Uterus (tissue), 3 donors: ENCODE measurements at regions not wholly inside any gene's neighbourhood (a gene's known extent, or its start where the extent isn't known, plus 50 kb on each side); places are given as distances from the start of the nearest gene placed in this dataset.

ENCODE experiments used
- DNase-seq, 2 donors: peaks; one replicate each; pipeline ENCODE4 v3.0.0-alpha.2; 2019 to 2020
- H3K27ac ChIP-seq, 2 donors: fragments of 200-600 bp; sonication (generic); 1 replicate in 1 of 2; 2 replicates in 1 of 2; pipeline ENCODE4 v1.5.1; 2016 to 2018
- H3K27me3 ChIP-seq, 2 donors: fragments of 200-600 bp; sonication (generic); one replicate each; pipeline ENCODE4 v1.5.1; 2018 to 2019; ENCODE audit warnings: control low read depth in 1 of 2
- H3K36me3 ChIP-seq, 2 donors: fragments of 200-600 bp; sonication (generic); one replicate each; pipeline ENCODE4 v1.5.1; 2019; ENCODE audit warnings: control low read depth in 1 of 2
- H3K4me1 ChIP-seq, 2 donors: fragments of 200-600 bp; sonication (generic); one replicate each; pipeline ENCODE4 v1.5.1; 2018 to 2019; ENCODE audit warnings: control low read depth in 1 of 2
- H3K4me3 ChIP-seq, 2 donors: fragments of 200-600 bp; sonication (generic); 1 replicate in 1 of 2; 2 replicates in 1 of 2; pipeline ENCODE4 v1.5.1; 2018 to 2019; ENCODE audit warnings: mild to moderate bottlenecking in 1 of 2
- H3K9me3 ChIP-seq, 2 donors: fragments of 200-600 bp; sonication (generic); one replicate each; pipeline ENCODE4 v1.5.1; 2019; ENCODE audit warnings: control low read depth in 1 of 2
- POLR2A ChIP-seq, 2 donors: fragments of 450-650 bp; IDR thresholded peaks; one replicate each; pipeline ENCODE4 v1.6.1; 2016; ENCODE audit warnings: antibody characterized with exemption in 2 of 2, mild to moderate bottlenecking in 1 of 2, moderate library complexity in 1 of 2
- intact Hi-C: fragments of 100-400 bp; cut with DNase I; formaldehyde crosslinking; loops from one replicate; pipeline ENCODE4 v1.15.1; 2023; ENCODE audit warnings: low total_unique reads
- TF ChIP-seq, protein P1 (sequence below), 4 experiments: fragments of 200-600 bp in 2 of 4; fragments of 450-650 bp in 2 of 4; sonication (generic) in 2 of 4; IDR thresholded peaks; one replicate each; pipeline ENCODE4 v1.5.1; 2016 to 2019; ENCODE audit warnings: antibody characterized with exemption in 4 of 4, mild to moderate bottlenecking in 2 of 4, moderate library complexity in 1 of 4
- donor health status: DM: yes; HTN: yes; CAD: no.

DNA sequence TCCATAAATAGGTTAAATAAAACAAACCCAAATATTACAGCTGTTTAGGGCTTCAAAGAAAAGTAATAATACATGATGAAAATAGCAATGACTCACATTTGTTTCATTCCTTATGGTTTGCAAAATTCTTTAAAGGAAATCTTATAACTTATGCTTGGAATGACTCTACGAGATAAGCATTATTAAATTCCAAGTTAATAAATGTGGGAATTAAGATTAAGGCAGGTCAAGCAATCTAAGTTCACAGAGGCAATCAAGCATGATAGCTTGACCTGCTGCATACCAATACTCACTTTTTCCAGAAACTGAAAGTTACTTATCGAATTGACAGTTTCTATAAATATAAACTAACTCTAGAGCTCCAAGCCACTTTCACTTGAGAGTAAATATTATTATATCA is 1002.9 kb upstream of the SEL1L start:
- no peaks in the 10 kb centered on the region for H3K27me3 ChIP-seq
- no peak overlapping the region for H3K27ac ChIP-seq
- no peak for TF ChIP-seq POLR2A (IDR thresholded peaks at IDR 0.05)
- TF ChIP-seq, protein P1, sequence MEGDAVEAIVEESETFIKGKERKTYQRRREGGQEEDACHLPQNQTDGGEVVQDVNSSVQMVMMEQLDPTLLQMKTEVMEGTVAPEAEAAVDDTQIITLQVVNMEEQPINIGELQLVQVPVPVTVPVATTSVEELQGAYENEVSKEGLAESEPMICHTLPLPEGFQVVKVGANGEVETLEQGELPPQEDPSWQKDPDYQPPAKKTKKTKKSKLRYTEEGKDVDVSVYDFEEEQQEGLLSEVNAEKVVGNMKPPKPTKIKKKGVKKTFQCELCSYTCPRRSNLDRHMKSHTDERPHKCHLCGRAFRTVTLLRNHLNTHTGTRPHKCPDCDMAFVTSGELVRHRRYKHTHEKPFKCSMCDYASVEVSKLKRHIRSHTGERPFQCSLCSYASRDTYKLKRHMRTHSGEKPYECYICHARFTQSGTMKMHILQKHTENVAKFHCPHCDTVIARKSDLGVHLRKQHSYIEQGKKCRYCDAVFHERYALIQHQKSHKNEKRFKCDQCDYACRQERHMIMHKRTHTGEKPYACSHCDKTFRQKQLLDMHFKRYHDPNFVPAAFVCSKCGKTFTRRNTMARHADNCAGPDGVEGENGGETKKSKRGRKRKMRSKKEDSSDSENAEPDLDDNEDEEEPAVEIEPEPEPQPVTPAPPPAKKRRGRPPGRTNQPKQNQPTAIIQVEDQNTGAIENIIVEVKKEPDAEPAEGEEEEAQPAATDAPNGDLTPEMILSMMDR (IDR thresholded peaks at IDR 0.05), result no peak
- no peaks in the 10 kb centered on the region for H3K4me1 ChIP-seq
- DNase-seq, result no peak
- intact Hi-C loops, result no loop called here
- no peaks in the 10 kb centered on the region for H3K36me3 ChIP-seq
- no peaks in the 10 kb centered on the region for H3K9me3 ChIP-seq
- H3K4me3 ChIP-seq, result no peak overlapping the region

DNA sequence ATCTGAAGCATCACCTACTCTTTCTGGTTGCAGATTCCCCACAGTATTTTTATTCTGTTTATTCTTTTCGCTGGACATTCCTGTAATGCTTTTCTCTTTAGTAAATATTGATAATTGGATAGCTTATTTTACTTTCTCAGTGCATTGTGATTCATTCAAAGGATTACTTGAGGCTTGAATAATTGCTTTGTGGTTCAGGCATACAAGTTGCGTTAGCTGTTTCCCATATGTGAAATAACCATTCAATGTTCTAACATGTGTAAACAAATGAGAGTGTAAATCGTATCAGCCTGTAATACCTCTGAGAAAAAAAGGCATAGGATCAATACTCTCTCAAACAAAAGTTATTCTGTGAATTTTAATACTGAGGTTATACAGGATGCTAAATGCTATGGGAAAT is 1004.2 kb upstream of the SEL1L start:
- no peaks in the 10 kb centered on the region for H3K36me3 ChIP-seq
- DNase-seq, result no peak
- H3K27ac ChIP-seq, result no peak overlapping the region
- H3K9me3 ChIP-seq, result no peaks in the 10 kb centered on the region
- no peak overlapping the region for H3K4me3 ChIP-seq
- no peaks in the 10 kb centered on the region for H3K4me1 ChIP-seq
- TF ChIP-seq, protein P1 (IDR thresholded peaks at IDR 0.05), result no peak
- TF ChIP-seq POLR2A (IDR thresholded peaks at IDR 0.05), result no peak
- H3K27me3 ChIP-seq, result no peaks in the 10 kb centered on the region
- intact Hi-C loops, result no loop called here

DNA sequence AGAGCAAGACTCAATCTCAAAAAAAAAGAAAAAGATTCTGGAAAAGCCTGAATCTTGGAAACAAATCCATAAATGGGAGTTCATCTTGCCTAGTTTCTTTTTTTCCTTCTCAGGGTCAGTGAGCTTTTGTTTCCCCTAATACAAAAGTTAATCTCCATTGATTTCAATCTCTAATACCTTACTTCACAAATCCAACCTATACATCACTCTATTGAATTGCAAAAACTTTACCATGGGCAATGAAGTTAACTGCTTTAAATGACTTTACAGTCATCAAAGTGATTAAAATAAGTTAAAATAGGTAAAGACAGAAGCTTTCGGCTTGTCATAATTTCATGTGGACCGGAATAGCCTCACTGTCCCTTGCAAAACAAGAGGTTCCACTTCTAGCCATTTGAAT is 1012.7 kb upstream of the SEL1L start:
- no peak for DNase-seq
- no peaks in the 10 kb centered on the region for H3K9me3 ChIP-seq
- no peak overlapping the region for H3K27ac ChIP-seq
- intact Hi-C loops, result no loop called here
- no peak for TF ChIP-seq POLR2A (IDR thresholded peaks at IDR 0.05)
- TF ChIP-seq, protein P1 (IDR thresholded peaks at IDR 0.05), result no peak
- H3K27me3 ChIP-seq, result no peaks in the 10 kb centered on the region
- H3K4me3 ChIP-seq, result no peak overlapping the region
- H3K4me1 ChIP-seq, result no peaks in the 10 kb centered on the region
- no peaks in the 10 kb centered on the region for H3K36me3 ChIP-seq

DNA sequence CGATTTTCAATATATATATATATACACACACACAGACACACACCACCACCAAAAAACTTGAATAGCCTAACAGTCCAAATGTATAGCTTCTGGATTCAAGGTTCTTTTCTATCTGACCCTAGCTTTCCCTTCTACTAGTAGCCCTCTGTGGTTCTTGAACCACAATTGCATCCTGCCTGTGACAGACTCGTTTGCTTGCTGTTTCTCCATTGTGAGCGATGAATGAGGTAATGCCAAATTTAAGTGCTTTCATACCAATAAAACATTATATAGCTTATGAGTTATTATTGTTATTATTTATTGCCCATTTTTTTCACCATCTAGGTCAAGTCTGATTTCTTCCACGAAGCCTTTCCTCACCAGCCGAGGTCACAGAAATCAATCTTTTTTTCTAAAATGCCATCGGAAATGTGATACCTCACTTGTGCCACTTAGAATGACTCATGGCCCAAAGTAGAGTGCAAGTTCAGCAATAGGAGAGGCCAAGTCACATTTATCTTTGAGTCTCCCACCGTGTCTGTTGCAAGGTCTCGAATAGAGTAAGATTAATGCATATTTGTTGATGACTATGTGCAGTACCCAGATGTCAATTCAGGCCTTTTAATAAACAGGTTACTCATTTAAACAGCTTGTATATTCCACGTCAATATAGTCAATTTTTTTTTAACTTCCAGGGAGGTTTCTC is 1015.8 kb upstream of the SEL1L start:
- no peaks in the 10 kb centered on the region for H3K27me3 ChIP-seq
- no peaks in the 10 kb centered on the region for H3K9me3 ChIP-seq
- TF ChIP-seq, protein P1 (IDR thresholded peaks at IDR 0.05), result no peak
- no peak for TF ChIP-seq POLR2A (IDR thresholded peaks at IDR 0.05)
- H3K36me3 ChIP-seq, result no peaks in the 10 kb centered on the region
- H3K4me3 ChIP-seq, result no peak overlapping the region
- no peak for DNase-seq
- no peak overlapping the region for H3K27ac ChIP-seq
- intact Hi-C loops, result no loop called here
- no peaks in the 10 kb centered on the region for H3K4me1 ChIP-seq

DNA sequence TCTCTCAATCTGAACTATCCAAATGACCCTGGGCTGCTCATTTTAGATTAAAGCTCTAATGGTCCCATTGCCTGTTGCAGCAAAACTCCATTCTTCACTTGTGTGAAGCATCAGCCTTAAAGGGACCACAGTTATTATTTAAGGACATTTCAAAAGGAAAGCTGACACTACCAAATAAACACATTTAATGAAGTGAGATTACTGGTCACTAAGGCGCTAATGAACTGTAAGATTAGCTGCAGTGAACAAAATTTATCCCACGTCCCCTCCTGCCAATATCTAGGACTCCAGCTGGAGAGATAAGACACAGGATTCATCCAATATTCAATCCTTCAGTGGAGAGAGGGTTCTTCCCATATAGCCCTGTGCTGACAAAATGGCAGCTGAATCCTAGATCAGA is 1029.2 kb upstream of the SEL1L start:
- DNase-seq, result no peak
- H3K36me3 ChIP-seq, result no peaks in the 10 kb centered on the region
- H3K4me3 ChIP-seq, result no peak overlapping the region
- intact Hi-C loops, result no loop called here
- no peak for TF ChIP-seq POLR2A (IDR thresholded peaks at IDR 0.05)
- TF ChIP-seq, protein P1 (IDR thresholded peaks at IDR 0.05), result no peak
- H3K27me3 ChIP-seq, result no peaks in the 10 kb centered on the region
- no peaks in the 10 kb centered on the region for H3K9me3 ChIP-seq
- no peak overlapping the region for H3K27ac ChIP-seq
- H3K4me1 ChIP-seq, result no peaks in the 10 kb centered on the region
